Mononuclear cell (primary cell): ENCODE measurements at regions not wholly inside any gene's neighbourhood (a gene's known extent, or its start where the extent isn't known, plus 50 kb on each side); places are given as distances from the start of the nearest gene placed in this dataset.
"Not testable (repeated sequence)": the region's sequence is repeated elsewhere in the genome, so short reads cannot be mapped to it uniquely, and the experiment has no call there.

Experiments used
- H3K27me3 ChIP-seq: 2 replicates; pipeline ENCODE4 v1.6.0; 2011; ENCODE audit warnings: low read length, control low read depth; ENCODE audit not compliant: insufficient read depth
- H3K4me1 ChIP-seq: 2 replicates; pipeline ENCODE4 v1.5.1; 2011; ENCODE audit warnings: mild to moderate bottlenecking, low read length, control low read depth; ENCODE audit not compliant: insufficient read depth
- H3K4me3 ChIP-seq: 2 replicates; pipeline ENCODE4 v1.5.1; 2011; ENCODE audit warnings: mild to moderate bottlenecking, low read length, moderate library complexity
- H3K9me3 ChIP-seq: 2 replicates; pipeline ENCODE4 v1.5.1; 2011; ENCODE audit warnings: low read depth, mild to moderate bottlenecking, control low read depth, low read length

- Histone ChIP-seq H3K27me3 (no peaks in the 10 kb centered on the region), H3K4me1 (no peaks in the 10 kb centered on the region), H3K4me3 (no peak overlapping the region), H3K9me3 (peaks cover 4% of the 10 kb centered on the region)
Observed at GRCh38 chr4:188958346-188958745, 819.1 kb downstream of the TRIML1 start.

- no peaks in the 10 kb centered on the region for H3K4me1 ChIP-seq
- H3K9me3 ChIP-seq, result peaks cover 4% of the 10 kb centered on the region
- no peaks in the 10 kb centered on the region for H3K27me3 ChIP-seq
- H3K4me3 ChIP-seq, result no peak overlapping the region
Observed at GRCh38 chr4:188959424-188959823, 820.2 kb downstream of the TRIML1 start.

- H3K9me3 ChIP-seq, result peaks cover 4% of the 10 kb centered on the region
- no peaks in the 10 kb centered on the region for H3K27me3 ChIP-seq
- no peak overlapping the region for H3K4me3 ChIP-seq
- H3K4me1 ChIP-seq, result no peaks in the 10 kb centered on the region
Observed at GRCh38 chr4:188960411-188961093, 821.3 kb downstream of the TRIML1 start.

GRCh38 chr4:188971125-188971524 lies 831.9 kb downstream of the TRIML1 start:
- no peaks in the 10 kb centered on the region for H3K4me1 ChIP-seq
- no peaks in the 10 kb centered on the region for H3K27me3 ChIP-seq
- H3K9me3 ChIP-seq, result no peaks in the 10 kb centered on the region
- H3K4me3 ChIP-seq, result no peak overlapping the region

- H3K9me3 ChIP-seq, result no peaks in the 10 kb centered on the region
- H3K27me3 ChIP-seq, result no peaks in the 10 kb centered on the region
- H3K4me3 ChIP-seq, result no peak overlapping the region
- H3K4me1 ChIP-seq, result no peaks in the 10 kb centered on the region
Observed at GRCh38 chr4:188975271-188975670, 836.0 kb downstream of the TRIML1 start.

GRCh38 chr4:188976644-188977115 lies 837.4 kb downstream of the TRIML1 start:
- H3K9me3 ChIP-seq, result no peaks in the 10 kb centered on the region
- H3K27me3 ChIP-seq, result no peaks in the 10 kb centered on the region
- H3K4me3 ChIP-seq, result no peak overlapping the region
- H3K4me1 ChIP-seq, result no peaks in the 10 kb centered on the region

- H3K4me1 ChIP-seq, H3K4me3 ChIP-seq, H3K9me3 ChIP-seq, H3K27me3 ChIP-seq: not testable (repeated sequence)
Observed at GRCh38 chr4:188977232-188977631, 838.0 kb downstream of the TRIML1 start.

GRCh38 chr4:188984518-188984917 lies 845.3 kb downstream of the TRIML1 start:
- Histone ChIP-seq H3K27me3 (no peaks in the 10 kb centered on the region), H3K4me1 (no peaks in the 10 kb centered on the region), H3K4me3 (no peak overlapping the region), H3K9me3 (no peaks in the 10 kb centered on the region)

GRCh38 chr4:188986271-188986689 lies 847.0 kb downstream of the TRIML1 start:
- H3K4me3 ChIP-seq, result no peak overlapping the region
- no peaks in the 10 kb centered on the region for H3K9me3 ChIP-seq
- no peaks in the 10 kb centered on the region for H3K27me3 ChIP-seq
- H3K4me1 ChIP-seq, result no peaks in the 10 kb centered on the region

GRCh38 chr4:188987011-188987410 lies 847.8 kb downstream of the TRIML1 start:
- Histone ChIP-seq H3K27me3 (no peaks in the 10 kb centered on the region), H3K4me3 (no peak overlapping the region), H3K9me3 (no peaks in the 10 kb centered on the region), H3K4me1 (no peaks in the 10 kb centered on the region)

- Histone ChIP-seq H3K4me3 (no peak overlapping the region), H3K4me1 (no peaks in the 10 kb centered on the region), H3K27me3 (no peaks in the 10 kb centered on the region), H3K9me3 (no peaks in the 10 kb centered on the region)
Observed at GRCh38 chr4:188988131-188988530, 848.9 kb downstream of the TRIML1 start.

GRCh38 chr4:188989371-188989770 lies 850.1 kb downstream of the TRIML1 start:
- no peaks in the 10 kb centered on the region for H3K9me3 ChIP-seq
- H3K4me3 ChIP-seq, result no peak overlapping the region
- no peaks in the 10 kb centered on the region for H3K4me1 ChIP-seq
- no peaks in the 10 kb centered on the region for H3K27me3 ChIP-seq

GRCh38 chr4:188992706-188993105 lies 853.5 kb downstream of the TRIML1 start:
- Histone ChIP-seq H3K4me1 (no peaks in the 10 kb centered on the region), H3K27me3 (no peaks in the 10 kb centered on the region), H3K4me3 (no peak overlapping the region), H3K9me3 (no peaks in the 10 kb centered on the region)

GRCh38 chr4:188993871-188994270 lies 854.6 kb downstream of the TRIML1 start:
- no peaks in the 10 kb centered on the region for H3K27me3 ChIP-seq
- H3K4me1 ChIP-seq, result no peaks in the 10 kb centered on the region
- H3K4me3 ChIP-seq, result no peak overlapping the region
- H3K9me3 ChIP-seq, result no peaks in the 10 kb centered on the region

- no peaks in the 10 kb centered on the region for H3K4me1 ChIP-seq
- no peaks in the 10 kb centered on the region for H3K27me3 ChIP-seq
- peaks cover 6% of the 10 kb centered on the region for H3K9me3 ChIP-seq
- no peak overlapping the region for H3K4me3 ChIP-seq
Observed at GRCh38 chr4:189001283-189001970, 862.2 kb downstream of the TRIML1 start.

GRCh38 chr4:189001971-189002450 lies 862.8 kb downstream of the TRIML1 start:
- Histone ChIP-seq H3K9me3 (peaks cover 6% of the 10 kb centered on the region), H3K27me3 (no peaks in the 10 kb centered on the region), H3K4me3 (no peak overlapping the region), H3K4me1 (no peaks in the 10 kb centered on the region)
